ENCODE measurements at regions not wholly inside any gene's neighbourhood (a gene's known extent, or its start where the extent isn't known, plus 50 kb on each side); places are given as distances from the start of the nearest gene placed in this dataset.

GRCh38 chr4:107299646-107300045 lies 263.5 kb upstream of the DKK2 start:
- no peak for TF ChIP-seq CTCF (IDR thresholded peaks at IDR 0.05)
- Mint-ChIP-seq H3K27me3 (ENCODE audit: insufficient read depth) (peaks cover 2% of the 10 kb centered on the region; the same call in 1 of the 2 replicates), H3K4me3 (peak overlapping the region; percentile 49; the same call in 1 of the 2 replicates), H3K4me1 (ENCODE audit: low read depth) (peaks cover 38% of the 10 kb centered on the region), H3K27ac (peak overlapping the region; percentile 69), H3K36me3 (ENCODE audit: low read depth) (peaks cover 10% of the 10 kb centered on the region), H3K9me3 (peaks cover 9% of the 10 kb centered on the region)
- peak; percentile 75 for DNase-seq

GRCh38 chr4:107292979-107293378 lies 256.9 kb upstream of the DKK2 start:
- Mint-ChIP-seq H3K27me3 (ENCODE audit: insufficient read depth) (peaks cover 6% of the 10 kb centered on the region; the same call in 1 of the 2 replicates), H3K9me3 (peaks cover 11% of the 10 kb centered on the region), H3K4me3 (no peak overlapping the region), H3K4me1 (ENCODE audit: low read depth) (peaks cover 22% of the 10 kb centered on the region), H3K36me3 (ENCODE audit: low read depth) (peaks cover 23% of the 10 kb centered on the region), H3K27ac (no peak overlapping the region)
- no peak for TF ChIP-seq CTCF (IDR thresholded peaks at IDR 0.05)
- DNase-seq = no peak

GRCh38 chr4:107283587-107284559 lies 247.8 kb upstream of the DKK2 start:
- Mint-ChIP-seq H3K4me1 (ENCODE audit: low read depth) (peaks cover 76% of the 10 kb centered on the region), H3K36me3 (ENCODE audit: low read depth) (peaks cover 5% of the 10 kb centered on the region; the same call in 1 of the 2 replicates), H3K9me3 (no peaks in the 10 kb centered on the region), H3K4me3 (peak overlapping the region; percentile 72), H3K27me3 (ENCODE audit: insufficient read depth) (no peaks in the 10 kb centered on the region), H3K27ac (peak overlapping the region; percentile 86)
- no peak for TF ChIP-seq CTCF (IDR thresholded peaks at IDR 0.05)
- DNase-seq = peak; percentile 97

GRCh38 chr4:107279733-107280132 lies 243.6 kb upstream of the DKK2 start:
- H3K27me3 Mint-ChIP-seq (ENCODE audit: insufficient read depth) = no peaks in the 10 kb centered on the region
- peak; percentile 17 for DNase-seq
- peak overlapping the region; percentile 49 for H3K4me3 Mint-ChIP-seq
- peaks cover 77% of the 10 kb centered on the region for H3K4me1 Mint-ChIP-seq (ENCODE audit: low read depth)
- H3K27ac Mint-ChIP-seq = peak overlapping the region; percentile 74
- H3K9me3 Mint-ChIP-seq = no peaks in the 10 kb centered on the region
- no peak for TF ChIP-seq CTCF (IDR thresholded peaks at IDR 0.05)
- H3K36me3 Mint-ChIP-seq (ENCODE audit: low read depth) = peaks cover 5% of the 10 kb centered on the region; the same call in 1 of the 2 replicates

GRCh38 chr4:107278791-107279483 lies 242.8 kb upstream of the DKK2 start:
- Mint-ChIP-seq H3K36me3 (ENCODE audit: low read depth) (peaks cover 5% of the 10 kb centered on the region; the same call in 1 of the 2 replicates), H3K27ac (peak overlapping the region; percentile 74), H3K9me3 (no peaks in the 10 kb centered on the region), H3K27me3 (ENCODE audit: insufficient read depth) (no peaks in the 10 kb centered on the region), H3K4me3 (peak overlapping the region; percentile 52), H3K4me1 (ENCODE audit: low read depth) (peaks cover 76% of the 10 kb centered on the region)
- TF ChIP-seq CTCF (IDR thresholded peaks at IDR 0.05) = no peak
- DNase-seq = peak; percentile 15
